Smooth muscle cell (in vitro differentiated cells): ENCODE measurements at regions not wholly inside any gene's neighbourhood (a gene's known extent, or its start where the extent isn't known, plus 50 kb on each side); places are given as distances from the start of the nearest gene placed in this dataset.

Experiments
- DNase-seq: peaks from one replicate; lab custom pipeline; 2025; ENCODE audit not compliant: unreplicated experiment; lab: John Stamatoyannopoulos, UW
- H2AFZ ChIP-seq: fragments of 200-600 bp; sonication (generic); 2 replicates; pipeline ENCODE4 v1.6.0; 2016; ENCODE audit warnings: antibody characterized with exemption, low read depth, mild to moderate bottlenecking
- H3F3A ChIP-seq: fragments of 200-600 bp; sonication (generic); 2 replicates; pipeline ENCODE4 v1.6.0; 2017; ENCODE audit warnings: antibody characterized with exemption, low read depth
- H3K27ac ChIP-seq: fragments of 200-600 bp; sonication (generic); 2 replicates; pipeline ENCODE4 v1.5.1; 2016; ENCODE audit warnings: low read depth, mild to moderate bottlenecking
- H3K27me3 ChIP-seq: fragments of 200-600 bp; sonication (generic); 2 replicates; pipeline ENCODE4 v1.6.1; 2016; ENCODE audit warnings: low read depth, mild to moderate bottlenecking
- H3K36me3 ChIP-seq: fragments of 200-600 bp; sonication (generic); 2 replicates; pipeline ENCODE4 v1.5.1; 2016; ENCODE audit warnings: low read depth
- H3K4me1 ChIP-seq: fragments of 200-600 bp; sonication (generic); 2 replicates; pipeline ENCODE4 v1.5.1; 2016; ENCODE audit warnings: low read depth
- H3K4me2 ChIP-seq: fragments of 200-600 bp; sonication (generic); 2 replicates; pipeline ENCODE4 v1.6.0; 2016; ENCODE audit warnings: mild to moderate bottlenecking
- H3K4me3 ChIP-seq: fragments of 200-600 bp; sonication (generic); 2 replicates; pipeline ENCODE4 v1.5.1; 2016; ENCODE audit warnings: mild to moderate bottlenecking
- H3K79me2 ChIP-seq: fragments of 200-600 bp; sonication (generic); 2 replicates; pipeline ENCODE4 v1.6.0; 2016; ENCODE audit warnings: low read depth, mild to moderate bottlenecking
- H3K9ac ChIP-seq: fragments of 200-600 bp; sonication (generic); 2 replicates; pipeline ENCODE4 v1.6.0; 2016; ENCODE audit warnings: low read depth
- H3K9me3 ChIP-seq: fragments of 200-600 bp; sonication (generic); replicated peaks from 2 replicates; pipeline ENCODE4 v1.5.1; 2016; ENCODE audit warnings: low read depth
- H4K20me1 ChIP-seq: fragments of 200-600 bp; sonication (generic); 2 replicates; pipeline ENCODE4 v1.6.0; 2016; ENCODE audit warnings: low read depth
- CTCF ChIP-seq: fragments of 200-600 bp; sonication (generic); IDR thresholded peaks from 2 replicates; pipeline ENCODE4 v1.5.1; 2017; ENCODE audit warnings: borderline replicate concordance, mild to moderate bottlenecking, antibody characterized with exemption; ENCODE audit not compliant: insufficient read depth, poor library complexity, severe bottlenecking
- WGBS: methylation state at CpG from one replicate; pipeline ENCODE4 v1.1.7; 2016; ENCODE audit warnings: low lambda C conversion rate; 5-methylcytosine and 5-hydroxymethylcytosine counted together

- H3K79me2 ChIP-seq: no peaks in the 10 kb centered on the region
- H3K4me3 ChIP-seq: no peak overlapping the region
- H3K9ac ChIP-seq: no peak overlapping the region
- WGBS: 84% methylated on average over 10 of the region's 10 CpGs
- peaks cover 17% of the 10 kb centered on the region for H3K4me1 ChIP-seq
- H4K20me1 ChIP-seq: no peaks in the 10 kb centered on the region
- no peaks in the 10 kb centered on the region for H3K36me3 ChIP-seq
- no peak for DNase-seq
- no peak for TF ChIP-seq CTCF
- H3K9me3 ChIP-seq: no peaks in the 10 kb centered on the region
- peak overlapping the region; percentile 100 for H3K27ac ChIP-seq
- H3F3A ChIP-seq: peaks cover 30% of the 10 kb centered on the region
- no peak overlapping the region for H2AFZ ChIP-seq
- H3K27me3 ChIP-seq: no peaks in the 10 kb centered on the region
- H3K4me2 ChIP-seq: no peak overlapping the region
Observed at GRCh38 chr1:235023711-235024439, 104.8 kb downstream of the TOMM20 start.

- H3K4me3 ChIP-seq: no peak overlapping the region
- no peaks in the 10 kb centered on the region for H3K9me3 ChIP-seq
- H3K79me2 ChIP-seq: no peaks in the 10 kb centered on the region
- peak overlapping the region; percentile 47 for H3K9ac ChIP-seq
- H3K4me2 ChIP-seq: peak overlapping the region; percentile 25
- no peak for TF ChIP-seq CTCF
- DNase-seq: no peak
- no peak overlapping the region for H2AFZ ChIP-seq
- H4K20me1 ChIP-seq: no peaks in the 10 kb centered on the region
- peaks cover 36% of the 10 kb centered on the region for H3F3A ChIP-seq
- 57% methylated on average over 13 of the region's 13 CpGs for WGBS
- H3K27me3 ChIP-seq: no peaks in the 10 kb centered on the region
- no peaks in the 10 kb centered on the region for H3K36me3 ChIP-seq
- H3K4me1 ChIP-seq: peaks cover 20% of the 10 kb centered on the region
- H3K27ac ChIP-seq: peak overlapping the region; percentile 100
Observed at GRCh38 chr1:235022981-235023710, 105.5 kb downstream of the TOMM20 start.

- H2AFZ ChIP-seq: peak overlapping the region; percentile 42
- H3K4me3 ChIP-seq: no peak overlapping the region
- H3K9me3 ChIP-seq: no peaks in the 10 kb centered on the region
- peak overlapping the region; percentile 100 for H3K27ac ChIP-seq
- peaks cover 20% of the 10 kb centered on the region for H3K4me1 ChIP-seq
- 31% methylated on average over 12 of the region's 12 CpGs for WGBS
- DNase-seq: no peak
- peak overlapping the region; percentile 25 for H3K4me2 ChIP-seq
- H3K79me2 ChIP-seq: no peaks in the 10 kb centered on the region
- H3F3A ChIP-seq: peaks cover 39% of the 10 kb centered on the region
- H3K27me3 ChIP-seq: no peaks in the 10 kb centered on the region
- TF ChIP-seq CTCF: no peak
- no peaks in the 10 kb centered on the region for H3K36me3 ChIP-seq
- no peaks in the 10 kb centered on the region for H4K20me1 ChIP-seq
- H3K9ac ChIP-seq: peak overlapping the region; percentile 47
Observed at GRCh38 chr1:235022341-235022980, 106.2 kb downstream of the TOMM20 start.
